Suprapubic skin (tissue), 3 donors: ENCODE measurements at regions not wholly inside any gene's neighbourhood (a gene's known extent, or its start where the extent isn't known, plus 50 kb on each side); places are given as distances from the start of the nearest gene placed in this dataset.

Source experiments
- POLR2AphosphoS5 ChIP-seq, 3 donors: sonication (generic); formaldehyde crosslinking; IDR thresholded peaks; one replicate each; pipeline ENCODE4 v1.6.1; 2017; ENCODE audit warnings: antibody characterized with exemption in 3 of 3
- TF ChIP-seq, protein P1 (sequence below), 2 donors: fragments of 200-600 bp in 1 of 2; fragments of 450-650 bp in 1 of 2; sonication (generic) in 1 of 2; IDR thresholded peaks; one replicate each; pipeline ENCODE4 v1.5.1; 2016 to 2019; ENCODE audit warnings: antibody characterized with exemption in 2 of 2, mild to moderate bottlenecking in 1 of 2, moderate library complexity in 1 of 2

DNA sequence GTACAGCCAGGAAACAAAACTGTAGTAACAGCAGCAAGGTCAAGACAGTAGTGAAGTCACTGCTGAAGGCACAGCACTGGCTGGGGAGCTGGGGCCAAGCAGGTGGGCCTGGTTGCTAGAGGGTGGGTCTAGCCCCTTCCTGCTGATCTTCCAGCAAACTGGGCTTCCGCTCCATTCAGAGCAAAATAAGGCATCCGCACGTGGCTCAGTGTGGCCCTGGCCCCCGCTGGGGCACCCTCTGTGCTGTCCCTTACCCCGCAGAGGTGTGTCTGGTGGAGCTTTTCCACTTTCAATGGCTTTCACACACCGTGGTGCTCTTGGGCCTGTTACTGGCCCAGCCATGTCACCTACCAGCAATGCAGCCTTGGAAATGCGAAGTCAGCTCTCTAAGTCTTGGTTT, 162.4 kb upstream of the B3GAT1 start:
- no peak for TF ChIP-seq POLR2AphosphoS5 (IDR thresholded peaks at IDR 0.05)
- TF ChIP-seq, protein P1, sequence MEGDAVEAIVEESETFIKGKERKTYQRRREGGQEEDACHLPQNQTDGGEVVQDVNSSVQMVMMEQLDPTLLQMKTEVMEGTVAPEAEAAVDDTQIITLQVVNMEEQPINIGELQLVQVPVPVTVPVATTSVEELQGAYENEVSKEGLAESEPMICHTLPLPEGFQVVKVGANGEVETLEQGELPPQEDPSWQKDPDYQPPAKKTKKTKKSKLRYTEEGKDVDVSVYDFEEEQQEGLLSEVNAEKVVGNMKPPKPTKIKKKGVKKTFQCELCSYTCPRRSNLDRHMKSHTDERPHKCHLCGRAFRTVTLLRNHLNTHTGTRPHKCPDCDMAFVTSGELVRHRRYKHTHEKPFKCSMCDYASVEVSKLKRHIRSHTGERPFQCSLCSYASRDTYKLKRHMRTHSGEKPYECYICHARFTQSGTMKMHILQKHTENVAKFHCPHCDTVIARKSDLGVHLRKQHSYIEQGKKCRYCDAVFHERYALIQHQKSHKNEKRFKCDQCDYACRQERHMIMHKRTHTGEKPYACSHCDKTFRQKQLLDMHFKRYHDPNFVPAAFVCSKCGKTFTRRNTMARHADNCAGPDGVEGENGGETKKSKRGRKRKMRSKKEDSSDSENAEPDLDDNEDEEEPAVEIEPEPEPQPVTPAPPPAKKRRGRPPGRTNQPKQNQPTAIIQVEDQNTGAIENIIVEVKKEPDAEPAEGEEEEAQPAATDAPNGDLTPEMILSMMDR (IDR thresholded peaks at IDR 0.05), result no peak
